Astrocyte of the cerebellum (primary cell): ENCODE measurements at regions not wholly inside any gene's neighbourhood (a gene's known extent, or its start where the extent isn't known, plus 50 kb on each side); places are given as distances from the start of the nearest gene placed in this dataset.
"Not testable (repeated sequence)": the region's sequence is repeated elsewhere in the genome, so short reads cannot be mapped to it uniquely, and the experiment has no call there.

Experiments used
- DNase-seq: peaks from one replicate; pipeline ENCODE4 v3.0.0-alpha.2; 2011; ENCODE audit warnings: low read depth
- H3K4me3 ChIP-seq: 2 replicates; pipeline ENCODE4 v1.5.1; 2011; ENCODE audit warnings: mild to moderate bottlenecking, low read depth, low read length, moderate library complexity
- CTCF ChIP-seq: IDR thresholded peaks from 2 replicates; pipeline ENCODE4 v1.5.1; 2012; ENCODE audit warnings: low read length, low read depth, moderate library complexity, mild to moderate bottlenecking; ENCODE audit errors: missing control alignments
- in situ Hi-C: cut with HindIII; loops from 2 replicates; pipeline ENCODE4 v1.10.0; 2017; ENCODE audit warnings: low sequenced_read_pairs

DNA sequence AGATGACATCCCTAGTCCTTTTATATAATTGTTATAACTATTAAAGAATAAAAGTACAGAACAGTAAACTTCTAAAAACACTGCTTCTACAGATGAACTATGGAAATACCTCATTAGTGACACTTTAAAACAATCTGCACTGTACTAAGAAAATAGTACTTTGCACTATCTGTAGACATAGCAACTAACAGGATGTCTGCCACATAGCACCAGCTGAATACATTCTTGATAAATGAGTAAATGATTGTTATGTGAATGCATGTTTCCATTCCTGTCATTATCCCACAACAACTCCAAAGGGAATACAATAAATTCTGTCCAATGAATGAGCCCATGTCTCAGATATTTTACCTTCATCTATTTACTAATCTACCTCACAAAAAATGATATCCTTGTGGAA, 115.3 kb upstream of the SLC35G4 start:
- DNase-seq = no peak
- no peak overlapping the region for H3K4me3 ChIP-seq
- in situ Hi-C loops = no loop called here
- TF ChIP-seq CTCF = no peak

- in situ Hi-C loops = no loop called here
- no peak for TF ChIP-seq CTCF
- DNase-seq = no peak
- no peak overlapping the region for H3K4me3 ChIP-seq
Measured at GRCh38 chr18:11489266-11489899, 120.0 kb upstream of the SLC35G4 start.

GRCh38 chr18:11488175-11488574, 121.2 kb upstream of the SLC35G4 start:
- in situ Hi-C loops = no loop called here
- DNase-seq = peak; percentile 20

DNA sequence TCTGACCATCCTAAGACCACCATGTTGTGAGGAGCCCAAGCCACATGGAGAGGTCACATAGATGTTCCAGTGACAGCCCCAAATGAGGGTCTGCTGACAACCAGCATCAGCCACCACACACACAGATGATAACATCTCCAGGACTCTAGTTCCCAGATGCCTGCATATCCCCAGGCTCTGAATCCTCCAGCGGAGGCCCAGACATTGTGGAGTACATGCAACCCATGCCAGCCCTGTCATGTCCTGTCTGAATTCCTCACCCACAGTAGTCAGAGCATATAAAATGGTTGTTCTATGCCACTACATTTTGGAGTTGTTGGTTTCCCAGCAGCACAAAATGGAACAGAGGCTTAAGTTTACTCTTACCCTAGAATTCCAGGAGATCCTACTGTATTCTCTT, 122.0 kb upstream of the SLC35G4 start:
- in situ Hi-C loops = no loop called here
- no peak overlapping the region for H3K4me3 ChIP-seq
- DNase-seq = no peak
- TF ChIP-seq CTCF = no peak

More at GRCh38 chr18:11488175-11488574, 121.2 kb upstream of the SLC35G4 start:
- no peak overlapping the region for H3K4me3 ChIP-seq
- TF ChIP-seq CTCF = peak; percentile 3

DNA sequence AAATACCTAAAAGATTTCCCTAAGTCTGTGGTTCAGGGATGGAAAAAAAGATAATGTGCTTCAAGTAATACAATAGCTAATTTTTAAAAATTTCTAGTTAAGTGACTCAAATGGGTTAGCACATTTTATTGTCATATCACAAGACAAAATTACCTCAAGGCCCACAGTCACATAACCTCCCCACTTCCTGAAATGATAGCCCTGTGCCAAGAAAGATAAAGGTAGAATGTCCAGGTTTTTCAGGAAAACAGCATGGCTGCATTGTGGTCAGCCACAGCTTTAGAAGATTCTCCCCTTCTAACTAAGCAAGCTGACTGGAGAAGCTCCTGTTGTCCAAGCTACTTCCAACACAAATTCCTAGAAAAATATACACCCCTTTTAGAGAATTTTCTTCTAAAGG, 127.1 kb upstream of the SLC35G4 start:
- peak; percentile 3 for DNase-seq
- no peak for TF ChIP-seq CTCF
- in situ Hi-C loops = no loop called here
- H3K4me3 ChIP-seq = no peak overlapping the region

DNA sequence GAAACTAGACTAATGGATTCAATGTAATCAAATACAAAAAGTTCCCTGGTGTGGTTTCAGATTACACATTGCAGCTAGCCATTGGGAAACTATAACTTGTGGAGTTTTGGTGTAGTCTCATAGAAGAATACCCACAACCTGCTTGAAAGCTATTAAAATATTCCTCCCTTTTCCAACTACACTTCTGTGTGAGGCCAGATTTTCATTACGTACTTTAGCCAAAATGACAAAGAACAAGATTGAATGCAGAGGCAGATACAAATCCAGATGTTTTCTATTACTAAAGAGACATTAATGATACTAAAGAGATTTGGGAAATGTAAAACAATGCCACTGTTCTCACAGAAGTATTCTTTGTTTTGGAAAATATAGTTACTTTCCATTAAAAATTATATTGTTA, 128.7 kb upstream of the SLC35G4 start:
- no peak overlapping the region for H3K4me3 ChIP-seq
- no peak for DNase-seq
- in situ Hi-C loops = no loop called here
- TF ChIP-seq CTCF = no peak

DNA sequence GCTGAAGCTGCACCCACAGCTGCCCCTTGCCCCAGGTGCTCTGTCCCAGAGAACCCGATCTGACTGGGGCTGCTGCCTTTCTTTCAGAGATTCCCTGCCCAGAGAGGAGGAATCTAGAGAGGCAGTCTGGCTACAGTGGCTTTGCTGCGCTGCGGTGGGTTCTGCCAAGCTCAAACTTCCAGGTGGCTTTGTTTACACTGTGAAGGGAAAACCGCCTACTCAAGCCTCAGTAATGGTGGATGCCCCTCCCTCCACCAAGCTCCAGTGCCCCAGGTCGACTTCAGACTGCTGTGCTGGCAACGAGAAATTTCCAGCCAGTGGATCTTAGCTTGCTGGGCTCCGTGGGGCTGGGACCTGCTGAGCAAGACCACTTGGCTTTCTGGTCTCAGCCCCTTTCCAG, 130.4 kb upstream of the SLC35G4 start:
- H3K4me3 ChIP-seq, DNase-seq, in situ Hi-C loops: not testable (repeated sequence)
